Kidney (tissue), 13 donors: ENCODE measurements at regions not wholly inside any gene's neighbourhood (a gene's known extent, or its start where the extent isn't known, plus 50 kb on each side); places are given as distances from the start of the nearest gene placed in this dataset.

Source experiments
- DNase-seq, 5 donors: peaks; one replicate each; pipeline ENCODE4 v3.0.0-alpha.2; 2013 to 2020
- FAIRE-seq: peaks from 2 replicates; lab custom pipeline; 2012; peaks lifted over from hg19 to GRCh38; lab: Jason Lieb, UNC
- H3K27ac ChIP-seq, 2 donors: one replicate each; pipeline ENCODE4 v1.7.0; 2013; ENCODE audit warnings: low read depth in 2 of 2, low read length in 2 of 2, inconsistent platforms in 1 of 2
- H3K27me3 ChIP-seq: one replicate; pipeline ENCODE4 v1.7.1; 2013; ENCODE audit warnings: low read length, inconsistent platforms; ENCODE audit not compliant: control insufficient read depth, insufficient read depth
- H3K36me3 ChIP-seq, 3 donors: one replicate each; pipeline versions ENCODE4 v1.7.0 to v1.7.1; 2013; ENCODE audit warnings: low read length in 3 of 3, control low read depth in 1 of 3, inconsistent platforms in 1 of 3; ENCODE audit not compliant: insufficient read depth in 3 of 3, control insufficient read depth in 2 of 3
- H3K4me1 ChIP-seq, 3 donors: one replicate each; pipeline versions ENCODE4 v1.7.0 to v1.7.1; 2013; ENCODE audit warnings: low read length in 3 of 3, inconsistent platforms in 1 of 3, low read depth in 1 of 3; ENCODE audit not compliant: control insufficient read depth in 2 of 3, insufficient read depth in 2 of 3
- H3K4me3 ChIP-seq, 3 donors: one replicate each; pipeline versions ENCODE4 v1.7.0 to v1.8.1; 2013; ENCODE audit warnings: low read length in 3 of 3, control low read depth in 1 of 3, inconsistent platforms in 1 of 3
- H3K9ac ChIP-seq, 3 donors: one replicate each; pipeline versions ENCODE4 v1.7.0 to v1.7.1; 2013; ENCODE audit warnings: low read length in 3 of 3, control low read depth in 1 of 3, inconsistent platforms in 1 of 3
- H3K9me3 ChIP-seq, 3 donors: one replicate each; pipeline versions ENCODE4 v1.7.0 to v1.7.1; 2013; ENCODE audit warnings: low read length in 3 of 3, control low read depth in 1 of 3, inconsistent platforms in 1 of 3; ENCODE audit not compliant: control insufficient read depth in 2 of 3, insufficient read depth in 1 of 3
- intact Hi-C: fragments of 100-400 bp; cut with DNase I; formaldehyde crosslinking; loops from one replicate; pipeline ENCODE4 v1.11.1; 2022
- TF ChIP-seq, protein P1 (sequence below): IDR thresholded peaks from 3 replicates; pipeline ENCODE4 v1.5.1; 2012; ENCODE audit warnings: mild to moderate bottlenecking, moderate library complexity, borderline replicate concordance; ENCODE audit not compliant: insufficient read depth; ENCODE audit errors: extremely low read depth
- donor health status: control.
- donor health status: control.
- donor health status: control.
- donor health status: control.
- donor health status: control.
- donor health status: DM: yes; HTN: yes; CAD: no.
- donor health status: Normal renal cell carcinoma (clear cell type).

DNA sequence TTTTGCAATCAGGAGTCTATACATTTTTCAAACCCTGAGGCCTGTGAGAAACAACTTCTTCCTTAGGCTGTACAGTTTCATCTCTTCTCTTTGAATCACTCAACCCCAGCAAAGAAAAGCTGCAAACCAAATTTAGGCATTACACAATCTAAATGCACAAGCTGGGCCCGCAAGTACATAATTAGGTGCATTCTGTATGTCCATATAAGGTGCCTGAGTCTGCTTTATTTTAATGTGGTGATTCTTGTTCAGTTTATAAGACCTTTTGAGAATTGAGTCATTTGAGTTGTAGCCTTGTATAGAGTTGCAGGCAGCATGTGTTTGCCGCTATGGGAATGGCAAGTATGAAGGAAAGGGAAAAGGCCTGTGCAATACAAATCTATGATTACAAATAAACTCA is 709.6 kb upstream of the MARCKS start:
- Histone ChIP-seq H3K9ac (no peak overlapping the region), H3K36me3 (no peaks in the 10 kb centered on the region), H3K9me3 (no peaks in the 10 kb centered on the region), H3K27ac (no peak overlapping the region), H3K27me3 (no peaks in the 10 kb centered on the region), H3K4me1 (no peaks in the 10 kb centered on the region), H3K4me3 (no peak overlapping the region)
- intact Hi-C loops = no loop called here
- no peak for DNase-seq
- TF ChIP-seq, protein P1, sequence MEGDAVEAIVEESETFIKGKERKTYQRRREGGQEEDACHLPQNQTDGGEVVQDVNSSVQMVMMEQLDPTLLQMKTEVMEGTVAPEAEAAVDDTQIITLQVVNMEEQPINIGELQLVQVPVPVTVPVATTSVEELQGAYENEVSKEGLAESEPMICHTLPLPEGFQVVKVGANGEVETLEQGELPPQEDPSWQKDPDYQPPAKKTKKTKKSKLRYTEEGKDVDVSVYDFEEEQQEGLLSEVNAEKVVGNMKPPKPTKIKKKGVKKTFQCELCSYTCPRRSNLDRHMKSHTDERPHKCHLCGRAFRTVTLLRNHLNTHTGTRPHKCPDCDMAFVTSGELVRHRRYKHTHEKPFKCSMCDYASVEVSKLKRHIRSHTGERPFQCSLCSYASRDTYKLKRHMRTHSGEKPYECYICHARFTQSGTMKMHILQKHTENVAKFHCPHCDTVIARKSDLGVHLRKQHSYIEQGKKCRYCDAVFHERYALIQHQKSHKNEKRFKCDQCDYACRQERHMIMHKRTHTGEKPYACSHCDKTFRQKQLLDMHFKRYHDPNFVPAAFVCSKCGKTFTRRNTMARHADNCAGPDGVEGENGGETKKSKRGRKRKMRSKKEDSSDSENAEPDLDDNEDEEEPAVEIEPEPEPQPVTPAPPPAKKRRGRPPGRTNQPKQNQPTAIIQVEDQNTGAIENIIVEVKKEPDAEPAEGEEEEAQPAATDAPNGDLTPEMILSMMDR = no peak
- no peak for FAIRE-seq

DNA sequence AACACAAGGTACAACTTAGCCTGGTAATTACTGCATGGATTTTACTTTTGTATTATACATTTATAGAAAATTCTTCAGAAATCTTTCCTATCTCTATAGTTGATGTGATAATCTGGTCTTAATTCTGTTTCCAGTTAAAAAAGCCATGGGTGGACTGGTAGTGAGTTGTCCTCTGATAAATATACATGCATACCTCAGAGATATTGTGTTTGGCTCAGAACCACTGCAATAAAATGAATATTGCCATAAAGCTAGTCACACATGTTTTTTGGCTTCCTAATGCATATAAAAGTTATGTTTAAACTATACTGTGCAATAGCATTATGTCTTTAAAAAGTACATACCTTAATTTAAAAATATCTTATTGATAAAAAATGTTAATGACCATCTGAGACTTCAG is 708.6 kb upstream of the MARCKS start:
- H3K27ac ChIP-seq = no peak overlapping the region

DNA sequence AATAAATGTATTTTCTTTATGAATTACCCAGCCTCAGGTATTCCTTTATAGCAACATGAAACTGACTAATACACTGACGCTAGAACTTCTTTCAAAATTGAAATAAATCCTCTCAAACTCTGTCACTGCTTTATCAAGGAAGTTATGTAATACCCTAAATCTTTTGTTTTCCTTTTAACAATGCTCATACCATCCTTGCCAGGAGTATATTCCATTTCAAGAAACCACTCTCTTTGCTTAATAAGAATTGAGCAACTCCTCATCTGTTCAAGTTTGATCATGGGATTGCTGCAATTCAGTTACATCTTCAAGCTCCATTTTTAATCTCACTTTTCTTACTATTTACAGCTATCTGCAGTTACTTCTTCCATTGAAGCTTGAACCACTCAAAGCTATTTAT is 707.6 kb upstream of the MARCKS start:
- H3K4me1 ChIP-seq = no peaks in the 10 kb centered on the region
- TF ChIP-seq, protein P1 = no peak
- no peaks in the 10 kb centered on the region for H3K9me3 ChIP-seq
- no peak overlapping the region for H3K9ac ChIP-seq
- DNase-seq (no peak), FAIRE-seq (no peak)
- no peaks in the 10 kb centered on the region for H3K36me3 ChIP-seq
- H3K4me3 ChIP-seq = no peak overlapping the region
- no peak overlapping the region for H3K27ac ChIP-seq
- H3K27me3 ChIP-seq = no peaks in the 10 kb centered on the region
- intact Hi-C loops = no loop called here

More for the DNA sequence above, 708.6 kb upstream of the MARCKS start:
- TF ChIP-seq, protein P1 = no peak
- FAIRE-seq = no peak
- H3K9me3 ChIP-seq = no peaks in the 10 kb centered on the region
- DNase-seq = no peak
- H3K4me1 ChIP-seq = no peaks in the 10 kb centered on the region
- H3K4me3 ChIP-seq = no peak overlapping the region
- intact Hi-C loops = no loop called here
- H3K9ac ChIP-seq = no peak overlapping the region
- H3K27me3 ChIP-seq = no peaks in the 10 kb centered on the region
- no peaks in the 10 kb centered on the region for H3K36me3 ChIP-seq
